OCI-LY1 (cell line): ENCODE measurements at regions not wholly inside any gene's neighbourhood (a gene's known extent, or its start where the extent isn't known, plus 50 kb on each side); places are given as distances from the start of the nearest gene placed in this dataset.

ENCODE experiments used
- CTCF ChIP-seq: fragments of 200-600 bp; sonication (generic), shearing (Covaris generic); IDR thresholded peaks from 2 replicates; pipeline ENCODE4 v1.5.1; 2017; ENCODE audit warnings: mild to moderate bottlenecking, antibody characterized with exemption, low read length, moderate library complexity, mixed read lengths
- EZH2 ChIP-seq: fragments of 200-600 bp; sonication (generic), shearing (Covaris generic); IDR thresholded peaks from 2 replicates; pipeline ENCODE4 v1.8.0; 2017; ENCODE audit warnings: borderline replicate concordance, mixed run types, mild to moderate bottlenecking, antibody characterized with exemption, low read length, moderate library complexity, mixed read lengths

- no peak for TF ChIP-seq CTCF
- TF ChIP-seq EZH2, result no peak
Observed at GRCh38 chr20:11320033-11320432, 597.7 kb upstream of the BTBD3 start.
